WTC11 (cell line): ENCODE measurements at regions not wholly inside any gene's neighbourhood (a gene's known extent, or its start where the extent isn't known, plus 50 kb on each side); places are given as distances from the start of the nearest gene placed in this dataset.
"Not testable (repeated sequence)": the region's sequence is repeated elsewhere in the genome, so short reads cannot be mapped to it uniquely, and the experiment has no call there.

Experiments
- ATAC-seq: fragments of 200-7000 bp; cut with Tn5 transposase; 2 replicates; pipeline ENCODE4 v1.10.0; 2021; ENCODE audit warnings: mild to moderate bottlenecking, moderate library complexity
- CTCF ChIA-PET: fragments of 300-600 bp; sonication (Branson Sonifier 250); formaldehyde crosslinking; loops from one replicate; lab custom pipeline; 2021; ENCODE audit warnings: antibody characterized with exemption; lab: Charles Lee
- POLR2A ChIA-PET: fragments of 350-600 bp; sonication (Branson Sonifier 250); formaldehyde crosslinking; loops from one replicate; lab custom pipeline; 2021; ENCODE audit warnings: antibody characterized with exemption; lab: Charles Lee
- DNase-seq: peaks from one replicate; pipeline ENCODE4 v3.0.0; 2021; ENCODE audit warnings: low spot score
- H3K27ac Mint-ChIP-seq: 2 replicates; pipeline ENCODE4 v1.8.0; 2021; ENCODE audit warnings: mixed read lengths
- H3K27me3 Mint-ChIP-seq: 2 replicates; pipeline ENCODE4 v1.8.0; 2021; ENCODE audit warnings: low read depth, mild to moderate bottlenecking, moderate library complexity, mixed read lengths
- H3K36me3 Mint-ChIP-seq: 2 replicates; pipeline ENCODE4 v1.8.0; 2021; ENCODE audit warnings: mixed read lengths
- H3K4me1 Mint-ChIP-seq: 2 replicates; pipeline ENCODE4 v1.8.0; 2022; ENCODE audit warnings: mixed read lengths
- H3K4me3 Mint-ChIP-seq: 2 replicates; pipeline ENCODE4 v1.8.0; 2021; ENCODE audit warnings: mild to moderate bottlenecking, moderate library complexity, mixed read lengths
- H3K9me3 Mint-ChIP-seq: 2 replicates; pipeline ENCODE4 v1.8.0; 2021; ENCODE audit warnings: mixed read lengths

DNA sequence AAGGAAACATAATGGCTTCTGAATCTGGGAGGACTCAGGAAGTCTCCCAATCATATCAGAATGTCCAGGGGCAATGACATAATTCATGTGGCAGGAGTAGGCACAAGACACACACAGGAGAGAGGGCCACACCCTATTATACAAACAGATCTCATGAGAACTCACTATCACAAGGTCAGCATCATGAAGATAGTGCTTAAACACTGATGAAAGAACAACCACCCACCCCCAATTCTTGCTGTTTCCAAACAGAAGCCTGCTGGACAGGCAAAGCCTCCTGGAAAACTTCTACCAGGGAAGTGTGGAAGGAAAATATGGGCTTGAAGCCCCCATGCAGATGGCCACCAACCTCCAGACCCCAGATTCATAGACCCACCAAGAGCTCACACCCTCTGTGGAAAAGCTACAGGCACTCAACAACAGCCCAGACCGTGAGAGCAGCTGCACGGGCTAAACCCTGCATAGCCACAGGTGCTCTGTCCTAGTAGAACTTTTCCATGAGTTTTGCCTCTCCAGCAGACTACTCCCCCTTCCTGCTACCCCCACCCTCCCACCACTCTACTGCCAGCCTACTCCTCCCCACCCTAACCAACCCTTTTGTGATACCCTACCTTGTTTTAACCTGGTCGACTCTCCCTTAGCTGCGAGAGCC lies 287.1 kb downstream of the POTED start:
- H3K27ac Mint-ChIP-seq: not testable (repeated sequence)

DNA sequence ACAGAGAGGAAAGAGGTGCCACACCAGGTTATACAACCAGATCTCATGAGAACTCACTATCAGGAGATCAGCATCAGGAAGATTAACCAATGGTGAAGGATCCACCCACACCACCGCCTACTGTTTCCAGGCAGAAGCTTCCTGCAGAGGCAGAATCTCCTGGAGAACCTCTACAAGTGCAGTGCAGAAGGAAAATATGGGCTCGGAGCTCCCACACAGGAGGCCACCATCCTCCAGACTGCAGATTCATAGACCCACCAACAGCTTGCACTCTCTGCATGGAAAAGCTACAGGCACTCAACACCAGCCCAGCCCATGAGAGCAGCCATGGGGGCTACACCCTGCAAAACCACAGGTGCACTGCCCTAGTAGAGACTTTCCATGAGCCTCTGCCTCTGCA lies 284.0 kb downstream of the POTED start:
- CTCF ChIA-PET, ATAC-seq, DNase-seq, POLR2A ChIA-PET, H3K4me3 Mint-ChIP-seq, H3K4me1 Mint-ChIP-seq, H3K27ac Mint-ChIP-seq: not testable (repeated sequence)
- H3K27me3 Mint-ChIP-seq: peaks cover 30% of the 10 kb centered on the region
- H3K9me3 Mint-ChIP-seq: peaks cover 89% of the 10 kb centered on the region
- peaks cover 81% of the 10 kb centered on the region for H3K36me3 Mint-ChIP-seq

More for the DNA sequence above, 287.1 kb downstream of the POTED start:
- Mint-ChIP-seq H3K9me3 (peaks cover 94% of the 10 kb centered on the region), H3K36me3 (peaks cover 82% of the 10 kb centered on the region), H3K27me3 (peaks cover 34% of the 10 kb centered on the region)
- H3K4me3 Mint-ChIP-seq, CTCF ChIA-PET, DNase-seq, H3K4me1 Mint-ChIP-seq, ATAC-seq: not testable (repeated sequence)
- POLR2A ChIA-PET: interaction anchor here (0.6 kb wide), 1 partner anchor 29 kb away, joined by 5 read pairs; no protein-coding TSS in a partner anchor

DNA sequence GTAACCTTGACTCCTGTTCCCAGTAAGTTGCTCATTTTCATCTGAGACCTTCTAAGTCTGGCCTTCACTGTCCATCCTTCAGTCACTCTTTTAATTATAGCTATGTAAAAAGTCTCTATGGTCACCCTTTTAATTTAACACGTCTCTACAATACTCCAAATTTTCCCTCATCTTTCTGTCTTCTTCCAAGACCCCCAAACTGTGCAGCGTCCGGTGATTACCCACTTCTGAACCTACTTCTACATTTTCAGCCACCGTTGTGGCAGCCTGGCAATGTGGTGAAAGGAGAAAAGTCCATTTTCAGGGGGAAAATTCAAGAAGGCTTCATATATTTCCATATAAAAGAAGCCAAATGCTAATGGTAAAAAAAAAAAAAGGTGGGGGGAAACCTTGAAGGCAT lies 283.4 kb downstream of the POTED start:
- H3K27me3 Mint-ChIP-seq: peaks cover 31% of the 10 kb centered on the region
- H3K27ac Mint-ChIP-seq, H3K4me1 Mint-ChIP-seq, ATAC-seq, CTCF ChIA-PET, POLR2A ChIA-PET, DNase-seq, H3K4me3 Mint-ChIP-seq: not testable (repeated sequence)
- peaks cover 81% of the 10 kb centered on the region for H3K36me3 Mint-ChIP-seq
- H3K9me3 Mint-ChIP-seq: peaks cover 89% of the 10 kb centered on the region

DNA sequence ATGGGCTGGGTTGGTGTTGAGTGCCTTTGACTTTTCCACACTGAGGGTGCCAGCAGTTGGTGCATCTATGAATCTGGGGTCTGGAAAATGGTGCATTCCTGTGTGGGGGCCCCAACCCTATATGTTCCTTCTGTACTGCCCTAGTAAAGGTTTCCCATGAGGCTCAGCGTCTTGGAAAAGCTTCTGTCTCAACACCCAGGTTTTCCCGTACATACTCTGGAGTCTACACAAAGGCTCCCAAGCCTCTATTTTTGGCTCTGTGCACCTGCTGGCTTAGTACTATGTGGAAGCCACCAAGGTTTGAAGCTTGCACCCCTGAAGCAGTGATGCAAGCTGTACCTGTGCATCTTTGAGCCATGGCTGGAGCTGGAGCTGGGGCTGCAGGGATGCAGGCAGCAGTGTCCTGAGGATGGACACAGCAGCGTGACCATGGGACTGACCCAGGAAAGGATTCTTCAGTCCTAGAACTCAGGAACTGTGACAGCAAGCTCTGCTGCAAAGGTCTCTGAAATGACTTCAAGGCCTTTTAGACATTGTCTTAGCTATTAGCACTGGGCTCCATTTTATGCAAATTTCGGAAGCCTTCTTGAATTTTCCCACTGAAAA lies 282.7 kb downstream of the POTED start:
- DNase-seq, H3K4me1 Mint-ChIP-seq, CTCF ChIA-PET, POLR2A ChIA-PET, H3K4me3 Mint-ChIP-seq, H3K27ac Mint-ChIP-seq, ATAC-seq: not testable (repeated sequence)
- Mint-ChIP-seq H3K9me3 (peaks cover 89% of the 10 kb centered on the region), H3K27me3 (peaks cover 34% of the 10 kb centered on the region), H3K36me3 (peaks cover 81% of the 10 kb centered on the region)

DNA sequence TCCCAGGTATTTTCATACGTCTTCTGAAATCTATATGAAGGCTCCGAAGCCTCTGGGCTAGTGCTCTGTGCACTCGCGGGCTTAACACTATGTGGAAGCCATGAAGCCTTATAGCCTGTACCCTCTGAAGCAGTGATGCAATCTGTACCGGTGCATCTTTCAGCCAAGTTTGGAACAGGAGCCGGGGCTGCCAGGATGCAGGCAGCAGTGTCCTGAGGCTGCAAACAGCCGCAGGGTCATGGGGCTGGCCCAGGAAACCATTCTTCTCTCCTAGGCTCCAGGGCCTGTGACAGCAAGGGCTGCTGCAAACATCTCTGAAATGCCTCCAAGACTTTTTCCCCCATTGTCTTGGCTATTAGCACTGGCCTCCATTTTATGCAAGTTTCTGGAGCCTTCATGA lies 279.6 kb downstream of the POTED start:
- H3K27ac Mint-ChIP-seq, H3K4me3 Mint-ChIP-seq, CTCF ChIA-PET, DNase-seq, POLR2A ChIA-PET, ATAC-seq, H3K4me1 Mint-ChIP-seq: not testable (repeated sequence)
- Mint-ChIP-seq H3K36me3 (peaks cover 82% of the 10 kb centered on the region), H3K9me3 (peaks cover 86% of the 10 kb centered on the region), H3K27me3 (peaks cover 32% of the 10 kb centered on the region)

DNA sequence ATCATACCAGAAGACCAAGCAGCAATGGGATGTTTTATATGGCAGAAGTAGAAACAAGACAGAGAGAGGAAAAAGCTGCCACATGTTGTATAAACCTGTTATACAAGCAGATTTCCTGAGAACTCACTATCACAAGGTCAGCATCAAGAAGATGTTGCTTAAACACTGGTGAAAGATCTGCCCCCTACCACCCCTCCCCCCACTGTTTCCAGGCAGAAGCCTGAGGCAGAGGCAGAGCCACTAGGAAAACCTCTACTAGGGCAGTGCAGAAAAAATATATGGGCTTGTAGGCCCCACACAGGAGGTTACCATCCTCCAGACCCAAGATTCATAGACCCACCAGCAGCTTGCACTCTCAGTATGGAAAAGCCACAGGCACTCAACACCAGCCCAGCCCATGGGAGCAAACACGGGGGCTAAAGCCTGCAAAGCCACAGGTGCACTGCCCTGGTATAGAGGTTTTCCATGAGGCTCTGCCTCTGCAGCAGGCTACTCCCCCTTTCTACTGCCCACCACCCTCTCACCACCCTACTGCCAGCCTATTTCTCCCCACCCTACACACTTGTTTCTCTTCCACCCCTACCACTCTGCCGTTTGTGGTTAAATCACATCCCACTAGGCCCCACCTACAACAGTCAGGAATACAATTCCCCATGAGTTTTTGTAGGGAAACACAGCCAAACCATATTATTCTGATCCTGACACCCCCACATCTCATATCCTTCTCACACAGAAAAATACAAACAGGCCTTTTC lies 274.2 kb downstream of the POTED start:
- CTCF ChIA-PET, H3K4me1 Mint-ChIP-seq, DNase-seq, H3K27ac Mint-ChIP-seq, POLR2A ChIA-PET, H3K4me3 Mint-ChIP-seq, ATAC-seq: not testable (repeated sequence)
- Mint-ChIP-seq H3K36me3 (peaks cover 83% of the 10 kb centered on the region), H3K27me3 (peaks cover 41% of the 10 kb centered on the region), H3K9me3 (peaks cover 84% of the 10 kb centered on the region)

DNA sequence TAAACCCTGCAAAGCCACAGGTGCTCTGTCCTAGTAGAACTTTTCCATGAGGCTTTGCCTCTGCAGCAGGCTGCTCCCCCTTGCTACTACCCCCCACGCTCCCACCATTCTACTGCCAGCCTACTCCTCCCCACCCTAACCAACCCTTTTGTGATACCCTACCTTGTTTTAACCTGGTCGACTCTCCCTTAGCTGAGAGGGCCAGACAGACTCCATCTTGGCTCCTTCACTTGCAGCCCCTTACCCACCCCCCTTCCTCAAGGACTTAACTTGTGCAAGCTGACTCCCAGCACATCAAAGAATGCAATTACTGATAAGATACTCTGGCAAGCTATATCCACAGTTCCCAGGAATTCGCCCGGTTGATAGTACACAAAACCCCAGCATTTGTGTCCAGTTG lies 267.9 kb downstream of the POTED start:
- H3K9me3 Mint-ChIP-seq: peaks cover 78% of the 10 kb centered on the region
- ATAC-seq, H3K27ac Mint-ChIP-seq, H3K4me3 Mint-ChIP-seq, POLR2A ChIA-PET, DNase-seq, H3K4me1 Mint-ChIP-seq, CTCF ChIA-PET: not testable (repeated sequence)
- peaks cover 78% of the 10 kb centered on the region for H3K36me3 Mint-ChIP-seq
- peaks cover 29% of the 10 kb centered on the region for H3K27me3 Mint-ChIP-seq

DNA sequence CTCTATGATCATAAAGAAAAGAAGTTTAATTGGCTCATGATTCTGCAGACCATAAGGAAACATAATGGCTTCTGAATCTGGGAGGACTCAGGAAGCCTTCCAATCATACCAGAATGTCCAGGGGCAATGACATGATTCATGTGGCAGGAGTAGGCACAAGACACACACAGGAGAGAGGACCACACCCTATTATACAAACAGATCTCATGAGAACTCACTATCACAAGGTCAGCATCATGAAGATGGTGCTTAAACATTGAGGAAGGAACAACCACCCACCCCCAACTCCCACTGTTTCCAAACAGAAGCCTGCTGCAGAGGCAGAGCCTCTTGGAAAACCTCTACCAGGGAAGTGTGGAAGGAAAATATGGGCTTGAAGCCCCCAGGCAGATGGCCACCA lies 267.4 kb downstream of the POTED start:
- peaks cover 78% of the 10 kb centered on the region for H3K9me3 Mint-ChIP-seq
- POLR2A ChIA-PET, H3K4me1 Mint-ChIP-seq, H3K4me3 Mint-ChIP-seq, H3K27ac Mint-ChIP-seq, CTCF ChIA-PET, DNase-seq, ATAC-seq: not testable (repeated sequence)
- H3K27me3 Mint-ChIP-seq: peaks cover 27% of the 10 kb centered on the region
- H3K36me3 Mint-ChIP-seq: peaks cover 78% of the 10 kb centered on the region

DNA sequence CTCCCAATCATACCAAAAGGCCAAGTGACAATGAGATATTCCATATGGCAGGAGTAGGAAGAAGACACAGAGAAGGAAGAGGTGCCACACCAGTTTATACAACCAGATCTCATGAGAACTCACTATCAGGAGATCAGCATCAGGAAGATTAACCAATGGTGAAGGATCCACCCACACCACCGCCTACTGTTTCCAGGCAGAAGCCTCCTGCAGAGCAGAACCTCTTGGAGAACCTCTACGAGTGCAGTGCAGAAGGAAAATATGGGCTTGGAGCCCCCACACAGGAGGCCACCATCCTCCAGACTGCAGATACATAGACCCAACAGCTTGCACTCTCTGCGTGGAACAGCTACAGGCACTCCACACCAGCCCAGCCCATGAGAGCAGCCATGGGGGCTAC lies 264.4 kb downstream of the POTED start:
- H3K27ac Mint-ChIP-seq, CTCF ChIA-PET, H3K4me3 Mint-ChIP-seq, ATAC-seq, DNase-seq, H3K4me1 Mint-ChIP-seq, POLR2A ChIA-PET: not testable (repeated sequence)
- H3K36me3 Mint-ChIP-seq: peaks cover 76% of the 10 kb centered on the region
- peaks cover 36% of the 10 kb centered on the region for H3K27me3 Mint-ChIP-seq
- H3K9me3 Mint-ChIP-seq: peaks cover 76% of the 10 kb centered on the region
